ENCODE measurements at regions not wholly inside any gene's neighbourhood (a gene's known extent, or its start where the extent isn't known, plus 50 kb on each side); places are given as distances from the start of the nearest gene placed in this dataset.

DNA sequence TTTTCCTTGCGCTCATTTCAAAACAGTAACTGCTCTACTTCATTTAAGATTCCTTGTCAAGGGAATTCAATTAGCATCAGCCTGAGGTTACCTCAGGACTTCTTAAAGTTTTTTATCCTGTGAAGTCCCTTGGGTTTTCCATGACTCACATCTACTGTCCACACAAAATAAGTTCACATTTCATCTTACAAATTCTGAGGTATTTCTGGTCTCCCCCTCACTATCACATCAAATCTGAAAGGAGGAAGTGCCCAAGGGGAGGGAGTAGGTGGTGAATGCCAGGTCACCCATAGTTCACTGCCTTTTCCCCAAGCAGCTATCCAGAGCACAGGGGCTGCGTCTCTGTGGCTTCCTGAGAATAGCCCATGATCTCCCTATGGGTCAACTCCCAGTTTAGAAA lies 227.1 kb upstream of the NREP start:
- H3K27me3 ChIP-seq = no peaks in the 10 kb centered on the region
- no peak overlapping the region for H3K4me3 ChIP-seq
- no peaks in the 10 kb centered on the region for H3K36me3 ChIP-seq (ENCODE audit: low read depth, missing control alignments)
- no peaks in the 10 kb centered on the region for H3K9me3 ChIP-seq
- H3K27ac ChIP-seq = no peak overlapping the region
- TF ChIP-seq, protein P1, sequence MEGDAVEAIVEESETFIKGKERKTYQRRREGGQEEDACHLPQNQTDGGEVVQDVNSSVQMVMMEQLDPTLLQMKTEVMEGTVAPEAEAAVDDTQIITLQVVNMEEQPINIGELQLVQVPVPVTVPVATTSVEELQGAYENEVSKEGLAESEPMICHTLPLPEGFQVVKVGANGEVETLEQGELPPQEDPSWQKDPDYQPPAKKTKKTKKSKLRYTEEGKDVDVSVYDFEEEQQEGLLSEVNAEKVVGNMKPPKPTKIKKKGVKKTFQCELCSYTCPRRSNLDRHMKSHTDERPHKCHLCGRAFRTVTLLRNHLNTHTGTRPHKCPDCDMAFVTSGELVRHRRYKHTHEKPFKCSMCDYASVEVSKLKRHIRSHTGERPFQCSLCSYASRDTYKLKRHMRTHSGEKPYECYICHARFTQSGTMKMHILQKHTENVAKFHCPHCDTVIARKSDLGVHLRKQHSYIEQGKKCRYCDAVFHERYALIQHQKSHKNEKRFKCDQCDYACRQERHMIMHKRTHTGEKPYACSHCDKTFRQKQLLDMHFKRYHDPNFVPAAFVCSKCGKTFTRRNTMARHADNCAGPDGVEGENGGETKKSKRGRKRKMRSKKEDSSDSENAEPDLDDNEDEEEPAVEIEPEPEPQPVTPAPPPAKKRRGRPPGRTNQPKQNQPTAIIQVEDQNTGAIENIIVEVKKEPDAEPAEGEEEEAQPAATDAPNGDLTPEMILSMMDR (IDR thresholded peaks at IDR 0.05) = no peak
- TF ChIP-seq POLR2A (IDR thresholded peaks at IDR 0.05) = no peak
- DNase-seq = no peak
- no peaks in the 10 kb centered on the region for H3K4me1 ChIP-seq
- 60 to 70% methylated on average over 2 of the region's 2 CpGs for WGBS, 2 donors
- intact Hi-C loops (cut with DNase I; ENCODE audit: low total_unique reads) = no loop called here

DNA sequence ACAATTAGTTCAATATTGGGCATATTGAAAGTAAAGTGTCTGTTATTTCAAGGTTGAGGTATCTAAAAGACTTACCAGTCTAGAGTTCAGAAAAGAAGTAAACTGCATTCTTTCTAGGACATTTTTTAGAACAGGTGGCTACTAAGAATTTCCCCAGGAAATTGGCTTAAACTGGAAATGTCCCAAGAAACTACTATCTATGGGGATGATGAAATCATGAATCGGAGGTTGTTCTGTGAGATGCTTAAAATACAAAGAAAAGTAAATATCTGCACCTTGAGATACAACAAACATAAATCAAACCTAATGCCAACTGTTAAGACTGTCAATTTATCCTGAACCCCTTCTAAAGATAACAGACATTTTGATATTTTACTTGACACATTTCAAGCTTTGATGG lies 226.5 kb upstream of the NREP start:
- Histone ChIP-seq H3K4me3 (no peak overlapping the region), H3K27me3 (no peaks in the 10 kb centered on the region), H3K27ac (no peak overlapping the region), H3K4me1 (no peaks in the 10 kb centered on the region), H3K36me3 (ENCODE audit: low read depth, missing control alignments) (no peaks in the 10 kb centered on the region), H3K9me3 (no peaks in the 10 kb centered on the region)
- 66 to 79% methylated on average over 1 of the region's 1 CpG for WGBS, 2 donors
- DNase-seq = no peak
- TF ChIP-seq POLR2A (IDR thresholded peaks at IDR 0.05) = no peak
- TF ChIP-seq, protein P1 (IDR thresholded peaks at IDR 0.05) = no peak
- intact Hi-C loops (cut with DNase I; ENCODE audit: low total_unique reads) = no loop called here

DNA sequence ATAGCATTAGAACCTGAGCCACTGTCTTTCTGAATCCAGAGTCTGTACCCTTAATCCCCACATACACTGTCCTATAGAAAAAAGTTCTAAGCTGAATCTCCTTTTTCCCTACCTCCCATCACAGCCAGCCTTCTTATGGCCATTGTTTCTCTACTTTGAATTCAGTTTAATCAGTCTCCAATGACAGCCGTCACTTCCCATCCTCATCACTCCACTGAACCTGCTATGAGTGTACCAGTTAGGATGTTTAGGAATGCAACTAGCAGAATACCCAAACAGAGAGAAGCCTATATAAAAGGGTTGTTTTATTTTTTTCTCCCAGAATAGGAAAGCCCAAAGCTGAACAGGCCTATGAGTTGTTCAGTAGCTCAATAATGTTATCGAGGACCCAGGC lies 220.4 kb upstream of the NREP start:
- 83 to 94% methylated on average over 2 of the region's 2 CpGs for WGBS, 2 donors

DNA sequence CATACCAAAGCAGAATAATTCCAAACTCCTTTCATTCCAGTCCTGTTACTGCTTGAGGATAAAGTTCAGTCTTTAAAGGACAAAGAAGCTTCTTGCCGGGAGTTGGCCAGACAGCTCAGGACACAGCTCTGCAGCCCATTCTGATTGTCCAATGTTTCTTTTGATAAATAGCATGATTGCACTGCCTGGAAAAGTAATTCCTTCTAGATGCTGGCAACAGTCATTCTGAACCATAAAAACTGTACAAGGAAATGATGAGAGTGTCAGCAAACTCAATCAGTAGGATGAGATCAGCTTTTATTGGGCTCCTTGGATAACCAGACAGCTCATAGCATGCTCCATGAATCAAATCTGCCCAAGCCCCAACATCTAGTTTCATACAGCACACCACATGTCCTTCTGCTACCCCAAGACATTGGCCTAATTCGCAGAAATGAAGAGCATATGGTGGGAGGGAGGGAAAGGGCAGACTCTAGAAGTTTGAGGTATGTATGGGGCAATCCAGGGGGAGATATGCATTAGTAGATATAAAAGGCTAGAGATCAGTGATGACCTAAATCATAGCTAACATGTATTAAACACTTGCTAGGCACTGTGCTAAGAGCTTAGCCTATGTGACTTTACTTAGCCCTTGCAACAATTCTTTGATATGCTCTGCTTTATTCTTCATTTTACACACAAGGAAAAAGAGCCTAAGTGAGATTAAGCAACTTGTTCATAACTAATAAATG lies 219.9 kb upstream of the NREP start:
- Histone ChIP-seq H3K4me1 (no peaks in the 10 kb centered on the region), H3K27ac (no peak overlapping the region), H3K27me3 (no peaks in the 10 kb centered on the region), H3K36me3 (ENCODE audit: low read depth, missing control alignments) (no peaks in the 10 kb centered on the region), H3K4me3 (no peak overlapping the region), H3K9me3 (no peaks in the 10 kb centered on the region)
- intact Hi-C loops (cut with DNase I; ENCODE audit: low total_unique reads) = no loop called here
- no peak for DNase-seq
- no peak for TF ChIP-seq POLR2A (IDR thresholded peaks at IDR 0.05)
- TF ChIP-seq, protein P1 (IDR thresholded peaks at IDR 0.05) = no peak
- 79 to 84% methylated on average over 2 of the region's 2 CpGs for WGBS, 2 donors

More for the DNA sequence above, 220.4 kb upstream of the NREP start:
- Histone ChIP-seq H3K36me3 (ENCODE audit: low read depth, missing control alignments) (no peaks in the 10 kb centered on the region), H3K27me3 (no peaks in the 10 kb centered on the region), H3K4me3 (no peak overlapping the region), H3K27ac (no peak overlapping the region), H3K4me1 (no peaks in the 10 kb centered on the region), H3K9me3 (no peaks in the 10 kb centered on the region)
- TF ChIP-seq POLR2A (IDR thresholded peaks at IDR 0.05) = no peak
- TF ChIP-seq, protein P1 (IDR thresholded peaks at IDR 0.05) = no peak
- DNase-seq = no peak
- intact Hi-C loops (cut with DNase I; ENCODE audit: low total_unique reads) = no loop called here

DNA sequence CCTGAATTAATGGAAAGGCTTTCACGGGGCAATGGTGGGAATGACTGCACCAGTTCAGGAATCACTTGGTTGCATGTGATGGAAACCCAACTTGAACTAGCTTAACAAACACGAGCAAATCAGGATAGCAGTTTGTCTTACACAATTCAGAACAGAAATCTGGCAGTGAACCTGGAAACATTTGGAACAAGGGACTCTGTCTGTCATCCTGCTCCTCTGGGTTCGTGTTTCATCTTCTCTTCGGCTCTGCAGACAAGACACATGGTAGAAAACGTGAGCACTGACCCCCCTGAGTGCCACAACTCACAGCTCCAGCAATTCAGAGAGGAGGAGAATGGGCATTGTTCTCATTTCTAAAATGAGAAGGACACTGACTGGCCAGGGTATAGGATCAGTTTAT lies 218.1 kb upstream of the NREP start:
- intact Hi-C loops (cut with DNase I; ENCODE audit: low total_unique reads) = no loop called here
- Histone ChIP-seq H3K27ac (no peak overlapping the region), H3K4me1 (no peaks in the 10 kb centered on the region), H3K27me3 (no peaks in the 10 kb centered on the region), H3K9me3 (no peaks in the 10 kb centered on the region), H3K4me3 (no peak overlapping the region), H3K36me3 (ENCODE audit: low read depth, missing control alignments) (no peaks in the 10 kb centered on the region)
- TF ChIP-seq, protein P1 (IDR thresholded peaks at IDR 0.05) = no peak
- no peak for TF ChIP-seq POLR2A (IDR thresholded peaks at IDR 0.05)
- WGBS, 2 donors = 69 to 80% methylated on average over 5 of the region's 5 CpGs
- no peak for DNase-seq
